Esophagus muscularis mucosa (tissue), 4 donors: ENCODE measurements at regions not wholly inside any gene's neighbourhood (a gene's known extent, or its start where the extent isn't known, plus 50 kb on each side); places are given as distances from the start of the nearest gene placed in this dataset.

Experiments
- DNase-seq: peaks from one replicate; pipeline ENCODE4 v3.0.0-alpha.2; 2017; ENCODE audit errors: extremely low spot score
- H3K27ac ChIP-seq, 4 donors: fragments of 200-600 bp; sonication (generic); replicated peaks in 1 of 4; 1 replicate in 3 of 4; 2 replicates in 1 of 4; pipeline ENCODE4 v1.5.1; 2016 to 2019; ENCODE audit warnings: mild to moderate bottlenecking in 1 of 4
- H3K27me3 ChIP-seq, 4 donors: fragments of 200-600 bp; sonication (generic); one replicate each; pipeline versions ENCODE4 v1.5.1 to v1.6.0; 2016 to 2019
- H3K36me3 ChIP-seq, 4 donors: fragments of 200-600 bp; sonication (generic); one replicate each; pipeline ENCODE4 v1.5.1; 2016 to 2019
- H3K4me1 ChIP-seq, 4 donors: fragments of 200-600 bp; sonication (generic); one replicate each; pipeline ENCODE4 v1.5.1; 2016 to 2019
- H3K4me3 ChIP-seq, 4 donors: fragments of 200-600 bp; sonication (generic); 1 replicate in 2 of 4; 2 replicates in 2 of 4; pipeline ENCODE4 v1.5.1; 2016 to 2019; ENCODE audit warnings: mild to moderate bottlenecking in 4 of 4, moderate library complexity in 1 of 4
- H3K9me3 ChIP-seq, 4 donors: fragments of 200-600 bp; sonication (generic); 1 replicate in 3 of 4; 2 replicates in 1 of 4; pipeline ENCODE4 v1.5.1; 2016 to 2019
- EP300 ChIP-seq: sonication (generic); formaldehyde crosslinking; IDR thresholded peaks from one replicate; pipeline ENCODE4 v1.6.1; 2017; ENCODE audit warnings: antibody characterized with exemption
- POLR2A ChIP-seq: fragments of 450-650 bp; IDR thresholded peaks from one replicate; pipeline ENCODE4 v1.6.1; 2017; ENCODE audit warnings: antibody characterized with exemption, moderate library complexity, mild to moderate bottlenecking, low read depth
- POLR2AphosphoS5 ChIP-seq, 2 donors: sonication (generic); formaldehyde crosslinking; IDR thresholded peaks; one replicate each; pipeline ENCODE4 v1.6.1; 2017; ENCODE audit warnings: antibody characterized with exemption in 2 of 2
- WGBS: methylation state at CpG from one replicate; pipeline ENCODE4 v1.1.5; 2018; 5-methylcytosine and 5-hydroxymethylcytosine counted together
- intact Hi-C: fragments of 100-400 bp; cut with DNase I; formaldehyde crosslinking; loops from one replicate; pipeline ENCODE4 v1.15.1; 2023
- TF ChIP-seq, protein P1 (sequence below), 3 experiments: fragments of 200-600 bp in 2 of 3; fragments of 450-650 bp in 1 of 3; sonication (generic) in 2 of 3; IDR thresholded peaks; one replicate each; pipeline ENCODE4 v1.5.1; 2017 to 2019; ENCODE audit warnings: antibody characterized with exemption in 3 of 3, mild to moderate bottlenecking in 2 of 3, moderate library complexity in 1 of 3

DNA sequence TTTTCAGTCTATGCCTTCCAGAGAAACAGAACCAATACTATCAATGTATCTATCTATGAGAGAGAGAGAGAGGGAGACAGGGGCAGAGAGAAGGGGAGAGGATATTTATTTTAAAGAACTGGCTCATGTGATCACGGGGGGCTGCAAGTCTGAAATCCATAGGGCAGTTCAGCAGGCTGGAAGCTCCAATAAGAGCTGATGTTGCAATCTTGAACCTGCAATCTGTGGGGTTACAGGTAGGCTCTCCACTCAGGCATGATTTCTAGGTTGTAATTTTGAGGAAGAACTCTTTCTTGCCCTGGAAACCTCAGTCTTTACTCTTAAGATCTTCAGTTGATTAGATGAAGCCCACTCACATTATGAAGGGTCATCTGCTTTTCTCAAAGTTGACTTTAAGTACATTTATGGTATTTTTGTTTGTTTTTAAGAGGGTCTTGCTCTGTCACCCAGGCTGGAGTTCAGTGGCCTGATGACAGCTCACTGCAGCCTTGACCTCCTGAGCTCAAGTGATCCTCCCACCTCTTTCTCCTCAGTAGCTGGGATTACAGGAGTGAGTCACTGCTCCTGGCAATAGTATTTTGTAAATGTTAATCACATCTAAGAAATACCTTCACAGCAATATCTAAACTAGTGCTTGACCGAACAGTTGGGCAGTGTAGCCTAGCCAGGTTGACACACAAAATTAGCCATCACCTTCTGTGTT lies 376.4 kb downstream of the FGF9 start:
- Histone ChIP-seq H3K27ac (no peak overlapping the region), H3K4me1 (no peaks in the 10 kb centered on the region), H3K36me3 (no peaks in the 10 kb centered on the region), H3K9me3 (peaks cover 0 to 3% (median 0%) of the 10 kb centered on the region in 4 donors), H3K27me3 (no peaks in the 10 kb centered on the region), H3K4me3 (no peak overlapping the region)
- peak; percentile 57 for DNase-seq
- no peak for TF ChIP-seq POLR2A
- TF ChIP-seq EP300 = no peak
- TF ChIP-seq, protein P1, sequence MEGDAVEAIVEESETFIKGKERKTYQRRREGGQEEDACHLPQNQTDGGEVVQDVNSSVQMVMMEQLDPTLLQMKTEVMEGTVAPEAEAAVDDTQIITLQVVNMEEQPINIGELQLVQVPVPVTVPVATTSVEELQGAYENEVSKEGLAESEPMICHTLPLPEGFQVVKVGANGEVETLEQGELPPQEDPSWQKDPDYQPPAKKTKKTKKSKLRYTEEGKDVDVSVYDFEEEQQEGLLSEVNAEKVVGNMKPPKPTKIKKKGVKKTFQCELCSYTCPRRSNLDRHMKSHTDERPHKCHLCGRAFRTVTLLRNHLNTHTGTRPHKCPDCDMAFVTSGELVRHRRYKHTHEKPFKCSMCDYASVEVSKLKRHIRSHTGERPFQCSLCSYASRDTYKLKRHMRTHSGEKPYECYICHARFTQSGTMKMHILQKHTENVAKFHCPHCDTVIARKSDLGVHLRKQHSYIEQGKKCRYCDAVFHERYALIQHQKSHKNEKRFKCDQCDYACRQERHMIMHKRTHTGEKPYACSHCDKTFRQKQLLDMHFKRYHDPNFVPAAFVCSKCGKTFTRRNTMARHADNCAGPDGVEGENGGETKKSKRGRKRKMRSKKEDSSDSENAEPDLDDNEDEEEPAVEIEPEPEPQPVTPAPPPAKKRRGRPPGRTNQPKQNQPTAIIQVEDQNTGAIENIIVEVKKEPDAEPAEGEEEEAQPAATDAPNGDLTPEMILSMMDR (IDR thresholded peaks at IDR 0.05) = no peak
- TF ChIP-seq POLR2AphosphoS5 (IDR thresholded peaks at IDR 0.05) = no peak
- intact Hi-C loops = no loop called here
- WGBS = 70% methylated on average over 2 of the region's 2 CpGs

DNA sequence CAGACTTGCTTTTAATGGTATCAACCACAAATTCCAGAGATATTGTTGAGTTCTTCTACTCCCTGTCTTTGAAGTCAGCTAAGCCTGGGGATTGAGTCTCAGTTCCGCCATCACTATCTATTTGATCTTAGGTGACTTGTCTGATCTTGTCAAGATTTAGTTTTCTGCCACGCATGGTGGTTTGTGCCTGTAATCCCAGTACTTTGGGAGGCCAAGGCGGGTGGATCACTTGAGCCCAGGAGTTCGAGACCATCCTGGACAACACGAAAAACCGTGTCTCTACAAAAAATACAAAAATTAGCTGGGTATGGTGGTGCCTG lies 376.9 kb downstream of the FGF9 start:
- Histone ChIP-seq H3K27me3 (no peaks in the 10 kb centered on the region), H3K36me3 (no peaks in the 10 kb centered on the region), H3K9me3 (no peaks in the 10 kb centered on the region), H3K4me1 (no peaks in the 10 kb centered on the region), H3K4me3 (no peak overlapping the region), H3K27ac (no peak overlapping the region)
- TF ChIP-seq EP300 (no peak), POLR2AphosphoS5 (IDR thresholded peaks at IDR 0.05) (no peak), POLR2A (no peak)
- TF ChIP-seq, protein P1 (IDR thresholded peaks at IDR 0.05) = no peak
- intact Hi-C loops = no loop called here
- DNase-seq = peak; percentile 64
- WGBS = 85% methylated on average over 6 of the region's 6 CpGs

- H3K27me3 ChIP-seq = no peaks in the 10 kb centered on the region
- 78% methylated on average over 2 of the region's 2 CpGs for WGBS
- intact Hi-C loops = no loop called here
- no peaks in the 10 kb centered on the region for H3K36me3 ChIP-seq
- peak; percentile 29 for DNase-seq
- H3K4me1 ChIP-seq = no peaks in the 10 kb centered on the region
- TF ChIP-seq POLR2AphosphoS5 (IDR thresholded peaks at IDR 0.05) (no peak), POLR2A (no peak), EP300 (no peak)
- TF ChIP-seq, protein P1 (IDR thresholded peaks at IDR 0.05) = no peak
- H3K9me3 ChIP-seq = no peaks in the 10 kb centered on the region
- H3K27ac ChIP-seq = no peak overlapping the region
- no peak overlapping the region for H3K4me3 ChIP-seq
Measured at GRCh38 chr13:22049384-22049783, 378.5 kb downstream of the FGF9 start.

DNA sequence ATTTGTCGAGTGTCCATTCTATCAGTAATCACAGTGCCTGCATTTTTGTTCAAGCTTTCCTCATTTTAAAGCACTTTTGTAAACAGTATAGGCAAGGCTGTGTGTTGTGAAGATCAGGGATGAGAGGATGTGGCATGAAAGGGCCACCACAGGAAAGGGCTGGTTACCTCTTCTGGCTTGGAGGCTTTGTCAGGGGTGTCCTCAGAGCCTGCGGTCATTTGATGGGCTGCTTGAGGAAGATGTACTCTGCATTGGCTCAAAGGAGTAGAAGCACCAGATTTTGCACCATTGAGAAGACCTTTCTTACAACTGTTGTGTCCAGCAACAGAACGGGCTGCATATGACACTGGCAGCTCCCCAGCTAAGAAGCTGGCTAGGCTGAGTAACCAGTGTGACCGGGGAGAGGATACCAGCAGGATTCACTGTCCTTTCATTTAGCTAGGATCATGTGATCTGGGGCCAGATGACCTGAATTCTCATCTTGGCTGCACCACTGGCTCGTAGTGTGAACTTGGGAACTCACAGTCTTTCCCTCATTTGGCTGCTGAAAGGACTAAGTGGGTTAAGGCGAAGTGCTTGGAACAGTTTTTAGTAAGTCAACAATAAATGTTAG lies 380.2 kb downstream of the FGF9 start:
- H3K9me3 ChIP-seq = no peaks in the 10 kb centered on the region
- no peaks in the 10 kb centered on the region for H3K4me1 ChIP-seq
- no peak overlapping the region for H3K4me3 ChIP-seq
- TF ChIP-seq, protein P1 (IDR thresholded peaks at IDR 0.05) = no peak
- TF ChIP-seq EP300 = no peak
- no peak for TF ChIP-seq POLR2A
- TF ChIP-seq POLR2AphosphoS5 (IDR thresholded peaks at IDR 0.05) = no peak
- intact Hi-C loops = no loop called here
- no peak overlapping the region for H3K27ac ChIP-seq
- WGBS = 86% methylated on average over 4 of the region's 6 CpGs
- no peaks in the 10 kb centered on the region for H3K27me3 ChIP-seq
- H3K36me3 ChIP-seq = no peaks in the 10 kb centered on the region
- DNase-seq = peak; percentile 87
